GM12874 (cell line): ENCODE measurements at regions not wholly inside any gene's neighbourhood (a gene's known extent, or its start where the extent isn't known, plus 50 kb on each side); places are given as distances from the start of the nearest gene placed in this dataset.

Source experiments
- CTCF ChIP-seq: IDR thresholded peaks from 2 replicates; pipeline ENCODE4 v1.5.1; 2011; ENCODE audit warnings: low read depth, mild to moderate bottlenecking, control low read depth, low read length, moderate library complexity; ENCODE audit not compliant: insufficient read depth

DNA sequence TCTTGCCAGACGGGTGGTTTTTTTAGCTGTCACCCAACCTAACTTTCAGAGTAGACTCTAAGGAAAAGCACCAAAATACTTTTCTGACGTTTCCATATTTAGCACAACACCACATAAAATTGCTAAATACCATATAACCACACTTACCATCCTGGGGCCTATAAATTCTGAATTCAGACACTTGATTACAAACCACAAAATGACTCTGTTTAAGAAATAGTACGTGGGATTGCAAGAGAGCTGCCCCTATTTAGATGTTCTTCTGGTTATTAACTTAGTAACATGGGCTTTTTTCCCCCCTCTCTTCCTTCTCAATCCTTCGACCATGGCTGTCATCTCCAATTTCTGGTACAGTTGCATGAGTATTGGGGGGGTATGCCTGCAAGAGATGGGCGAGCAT, 287.7 kb downstream of the BMP4 start:
- no peak for TF ChIP-seq CTCF

DNA sequence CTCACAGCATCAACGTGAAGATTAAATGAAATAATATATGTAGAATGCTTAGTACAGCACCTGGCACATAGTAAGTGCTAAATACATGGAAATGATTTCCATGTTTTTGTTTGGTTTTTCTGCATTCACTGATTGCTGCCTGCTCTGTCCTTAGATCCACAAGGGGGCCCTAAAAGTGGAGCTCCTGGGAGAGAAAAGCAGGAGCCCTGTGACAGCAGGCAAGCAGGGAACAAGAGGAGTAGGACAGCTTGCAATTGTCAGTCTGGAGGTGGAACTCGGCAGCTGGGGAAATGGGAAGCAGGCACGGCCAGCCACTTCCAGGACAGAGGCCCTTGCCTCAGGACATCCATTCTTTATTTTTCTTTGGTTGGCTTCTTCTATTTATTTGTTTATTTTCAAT, 292.9 kb downstream of the BMP4 start:
- no peak for TF ChIP-seq CTCF

DNA sequence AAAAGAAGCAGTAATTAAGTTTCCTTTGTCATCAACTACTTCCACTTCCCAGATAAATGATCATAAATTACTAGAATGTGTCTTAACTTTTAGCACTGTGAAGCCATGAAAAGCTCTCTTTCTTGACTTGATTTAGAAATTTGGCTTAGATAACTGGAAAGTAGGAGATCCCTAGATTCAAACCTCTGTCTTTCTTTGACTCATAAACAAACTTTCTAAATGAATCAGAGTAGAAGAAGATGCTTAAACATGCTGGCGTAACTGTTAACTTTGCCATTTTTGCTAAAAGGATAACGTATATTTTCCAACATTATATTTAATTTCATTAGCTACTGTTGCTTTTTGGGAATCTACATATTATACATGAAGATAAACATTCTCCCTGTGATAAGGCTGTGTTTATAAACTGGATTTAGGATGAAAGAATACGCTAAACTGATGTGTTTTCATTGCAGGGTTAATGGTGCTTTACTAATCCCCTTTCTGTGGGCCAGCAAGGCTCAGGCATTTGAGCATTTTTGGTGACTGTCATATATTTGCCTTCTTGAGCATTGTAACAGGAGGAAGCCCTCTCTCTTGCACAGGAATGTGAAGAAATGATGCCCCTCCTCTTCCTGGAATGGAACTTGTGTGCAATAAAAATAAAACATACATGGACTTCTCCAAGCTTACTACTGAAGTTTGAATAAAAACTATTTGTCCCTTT, 301.4 kb downstream of the BMP4 start:
- TF ChIP-seq CTCF = no peak

- TF ChIP-seq CTCF = no peak
Measured at GRCh38 chr14:53652068-53652467, 304.6 kb downstream of the BMP4 start.

GRCh38 chr14:53651096-53651740, 305.4 kb downstream of the BMP4 start:
- TF ChIP-seq CTCF = no peak

DNA sequence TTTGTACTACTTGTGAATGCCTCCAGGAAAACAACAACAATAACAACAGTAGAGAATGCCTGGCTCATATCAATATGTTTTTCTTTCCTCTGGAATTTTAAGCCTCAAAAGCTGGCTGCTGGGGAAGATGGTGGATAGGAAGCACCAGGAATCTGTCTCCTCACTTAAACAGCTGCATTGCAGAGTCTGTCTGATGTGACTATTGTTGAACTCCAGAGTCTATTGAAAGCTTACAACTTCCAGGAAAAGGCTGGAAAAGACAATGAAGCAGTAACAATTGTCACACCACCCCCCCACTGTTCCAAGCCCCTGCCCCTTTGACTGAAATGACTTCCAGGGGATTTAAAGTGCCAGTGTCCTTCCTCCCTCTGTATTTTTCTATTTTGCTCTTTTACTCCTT, 309.7 kb downstream of the BMP4 start:
- no peak for TF ChIP-seq CTCF

GRCh38 chr14:53640695-53641094, 315.9 kb downstream of the BMP4 start:
- no peak for TF ChIP-seq CTCF
